ENCODE measurements at regions not wholly inside any gene's neighbourhood (a gene's known extent, or its start where the extent isn't known, plus 50 kb on each side); places are given as distances from the start of the nearest gene placed in this dataset.

DNA sequence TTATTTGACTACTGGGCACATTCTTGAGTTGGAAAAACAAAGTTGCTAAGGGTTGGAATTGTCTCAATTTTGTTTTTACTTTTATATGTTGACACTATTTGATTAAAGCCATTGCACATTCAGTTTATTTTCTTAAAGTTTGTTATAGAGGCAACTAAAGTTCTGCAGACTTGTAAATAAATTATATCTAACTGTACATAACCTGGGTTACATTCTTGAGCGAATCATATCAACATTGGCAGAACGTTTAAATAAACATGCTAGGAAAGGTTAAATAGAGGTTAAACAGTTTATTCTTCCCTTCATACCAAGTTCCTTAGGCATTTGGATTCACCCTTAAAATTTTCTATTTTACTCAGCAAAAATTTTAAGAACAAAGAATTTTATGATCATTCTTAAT lies 74.5 kb downstream of the UCHL1 start:
- no peak overlapping the region for H3K4me3 ChIP-seq (replicated peaks; ENCODE audit: low read depth, low read length)
- TF ChIP-seq, protein P1, sequence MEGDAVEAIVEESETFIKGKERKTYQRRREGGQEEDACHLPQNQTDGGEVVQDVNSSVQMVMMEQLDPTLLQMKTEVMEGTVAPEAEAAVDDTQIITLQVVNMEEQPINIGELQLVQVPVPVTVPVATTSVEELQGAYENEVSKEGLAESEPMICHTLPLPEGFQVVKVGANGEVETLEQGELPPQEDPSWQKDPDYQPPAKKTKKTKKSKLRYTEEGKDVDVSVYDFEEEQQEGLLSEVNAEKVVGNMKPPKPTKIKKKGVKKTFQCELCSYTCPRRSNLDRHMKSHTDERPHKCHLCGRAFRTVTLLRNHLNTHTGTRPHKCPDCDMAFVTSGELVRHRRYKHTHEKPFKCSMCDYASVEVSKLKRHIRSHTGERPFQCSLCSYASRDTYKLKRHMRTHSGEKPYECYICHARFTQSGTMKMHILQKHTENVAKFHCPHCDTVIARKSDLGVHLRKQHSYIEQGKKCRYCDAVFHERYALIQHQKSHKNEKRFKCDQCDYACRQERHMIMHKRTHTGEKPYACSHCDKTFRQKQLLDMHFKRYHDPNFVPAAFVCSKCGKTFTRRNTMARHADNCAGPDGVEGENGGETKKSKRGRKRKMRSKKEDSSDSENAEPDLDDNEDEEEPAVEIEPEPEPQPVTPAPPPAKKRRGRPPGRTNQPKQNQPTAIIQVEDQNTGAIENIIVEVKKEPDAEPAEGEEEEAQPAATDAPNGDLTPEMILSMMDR (IDR thresholded peaks at IDR 0.05; ENCODE audit: low read length, missing control alignments): no peak
- no peak for DNase-seq (ENCODE audit: low read depth)

DNA sequence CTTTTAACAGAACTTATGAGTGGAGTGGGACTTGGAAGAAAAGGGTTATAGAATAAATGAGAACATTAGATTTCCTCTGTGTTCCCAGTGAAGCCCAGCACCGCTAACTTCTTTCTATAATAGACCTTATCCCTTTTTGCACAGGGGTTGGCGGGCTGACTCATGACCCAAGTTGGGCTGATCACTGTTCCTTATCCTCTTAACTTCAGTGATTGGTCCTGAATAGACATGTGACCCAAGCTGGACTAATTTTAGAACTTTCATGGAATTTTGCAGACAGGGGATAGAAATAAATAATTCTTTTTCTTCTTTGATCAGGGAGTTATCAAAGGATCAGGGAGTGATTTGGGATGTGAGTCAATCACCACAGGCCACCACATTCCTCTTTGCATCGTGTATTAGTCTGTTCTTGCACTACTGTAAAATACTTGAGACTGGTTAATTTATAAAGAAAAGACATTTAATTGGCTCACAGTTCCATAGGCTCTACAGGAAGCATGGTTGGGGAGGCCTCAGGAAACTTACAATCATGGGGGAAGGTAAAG lies 75.9 kb downstream of the UCHL1 start:
- TF ChIP-seq, protein P1 (IDR thresholded peaks at IDR 0.05; ENCODE audit: low read length, missing control alignments): no peak
- H3K4me3 ChIP-seq (replicated peaks; ENCODE audit: low read depth, low read length): no peak overlapping the region
- no peak for DNase-seq (ENCODE audit: low read depth)

DNA sequence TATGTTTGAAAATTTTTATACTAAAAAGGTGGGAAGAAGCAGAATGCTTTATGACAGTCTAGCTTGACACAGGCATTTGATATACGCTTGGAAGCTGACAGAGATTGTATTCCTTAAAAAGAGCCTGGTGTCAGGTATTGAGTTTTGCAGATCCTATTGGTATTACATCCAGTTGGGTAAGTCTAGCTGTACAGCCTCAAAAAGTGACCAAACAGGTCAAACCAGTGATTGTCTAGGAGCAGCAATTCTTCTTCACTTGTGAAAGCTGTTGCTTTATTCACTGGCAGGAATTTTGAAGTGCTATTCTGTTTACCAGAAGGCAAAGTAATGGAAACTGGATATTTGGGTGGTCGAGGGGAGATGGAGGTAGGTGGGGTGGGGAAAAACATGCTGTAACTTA lies 77.5 kb downstream of the UCHL1 start:
- TF ChIP-seq, protein P1 (IDR thresholded peaks at IDR 0.05; ENCODE audit: low read length, missing control alignments): no peak
- DNase-seq (ENCODE audit: low read depth): no peak
- H3K4me3 ChIP-seq (replicated peaks; ENCODE audit: low read depth, low read length): no peak overlapping the region

DNA sequence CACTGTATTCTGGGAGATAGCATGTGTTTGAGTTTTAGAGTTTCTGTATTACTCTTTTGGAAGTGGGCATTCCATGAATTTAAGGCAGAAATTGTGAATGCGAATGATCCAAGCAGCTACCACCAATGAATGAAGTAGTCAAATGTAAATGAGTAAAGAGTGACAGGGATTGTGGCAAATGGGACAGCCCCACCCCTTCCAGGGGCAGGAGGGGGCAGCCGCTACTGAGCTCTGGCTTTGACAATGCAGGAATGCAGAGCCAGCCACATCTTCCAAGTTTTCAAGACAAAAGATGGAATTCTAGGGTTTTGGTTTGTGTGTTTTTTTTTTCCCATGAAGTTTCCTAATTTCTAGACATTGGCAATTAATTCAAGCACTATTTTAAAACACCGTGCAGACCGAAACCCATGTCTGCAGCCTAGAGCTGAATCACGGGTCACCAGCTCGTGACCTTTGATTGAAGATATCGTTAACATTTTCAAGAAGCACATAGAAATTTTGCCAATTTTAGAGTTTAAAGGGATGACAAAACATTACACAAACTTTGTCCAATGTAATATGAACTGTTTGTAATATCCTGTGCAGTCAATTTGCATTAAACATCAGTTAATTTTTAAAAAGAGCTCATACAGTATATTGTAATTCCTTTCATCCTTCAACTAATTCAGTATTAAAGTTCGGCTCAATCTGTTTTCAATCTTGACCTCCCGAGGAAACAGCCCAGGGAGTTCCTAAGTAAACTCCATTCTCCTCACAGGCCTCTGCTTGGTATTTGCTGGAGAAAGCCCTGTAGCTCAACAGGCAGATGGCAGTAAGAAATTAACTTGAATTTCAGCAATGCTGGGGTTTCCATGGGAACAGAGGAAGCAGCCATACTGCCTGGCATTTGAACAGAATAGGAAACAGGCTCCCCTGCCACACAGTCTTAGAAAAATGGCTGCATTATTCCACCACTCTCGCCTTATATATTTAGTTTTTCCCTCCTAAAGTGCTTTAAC lies 83.4 kb downstream of the UCHL1 start:
- peak; percentile 36 for DNase-seq (ENCODE audit: low read depth)
- TF ChIP-seq, protein P1 (IDR thresholded peaks at IDR 0.05; ENCODE audit: low read length, missing control alignments): no peak

DNA sequence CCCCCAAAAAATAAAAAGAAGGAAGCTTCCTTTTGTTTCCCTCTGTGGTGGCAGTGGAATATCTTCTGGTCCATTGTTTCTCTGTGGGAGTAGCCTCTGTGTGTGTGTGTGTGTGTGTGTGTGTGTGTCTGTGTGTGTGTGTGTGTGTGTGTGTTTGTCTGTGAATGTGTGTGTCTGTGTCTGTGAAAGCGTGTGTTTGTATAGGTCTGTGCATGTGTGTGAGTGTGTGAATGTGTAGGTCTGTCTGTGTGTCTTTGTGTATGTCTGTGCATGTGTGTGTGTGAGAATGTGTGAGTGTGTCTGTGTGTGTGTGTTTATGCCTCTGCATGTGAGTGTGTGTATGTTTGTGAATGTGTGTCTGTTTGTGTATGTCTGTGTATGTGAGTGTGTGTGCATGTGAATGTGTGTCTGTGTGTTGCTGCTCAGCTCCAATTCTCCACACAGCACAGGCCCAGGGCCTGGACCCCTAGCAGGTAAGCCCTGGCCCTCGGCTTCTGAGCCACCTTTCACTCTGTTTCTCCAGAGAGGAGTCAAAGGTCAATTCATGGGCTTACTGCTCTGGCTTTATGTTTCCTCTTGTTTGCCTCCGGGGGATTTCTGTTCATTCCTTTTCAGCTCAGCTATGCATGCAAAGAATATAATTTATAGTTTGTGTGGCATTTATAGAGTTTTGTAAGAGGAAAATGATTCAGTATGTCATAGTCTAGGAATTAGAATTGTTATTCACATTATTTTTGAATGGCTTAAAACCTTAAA lies 89.8 kb downstream of the UCHL1 start:
- no peak for DNase-seq (ENCODE audit: low read depth)
- no peak overlapping the region for H3K4me3 ChIP-seq (replicated peaks; ENCODE audit: low read depth, low read length)
- TF ChIP-seq, protein P1 (IDR thresholded peaks at IDR 0.05; ENCODE audit: low read length, missing control alignments): no peak

More for the DNA sequence above, 83.4 kb downstream of the UCHL1 start:
- no peak overlapping the region for H3K4me3 ChIP-seq (replicated peaks; ENCODE audit: low read depth, low read length)

DNA sequence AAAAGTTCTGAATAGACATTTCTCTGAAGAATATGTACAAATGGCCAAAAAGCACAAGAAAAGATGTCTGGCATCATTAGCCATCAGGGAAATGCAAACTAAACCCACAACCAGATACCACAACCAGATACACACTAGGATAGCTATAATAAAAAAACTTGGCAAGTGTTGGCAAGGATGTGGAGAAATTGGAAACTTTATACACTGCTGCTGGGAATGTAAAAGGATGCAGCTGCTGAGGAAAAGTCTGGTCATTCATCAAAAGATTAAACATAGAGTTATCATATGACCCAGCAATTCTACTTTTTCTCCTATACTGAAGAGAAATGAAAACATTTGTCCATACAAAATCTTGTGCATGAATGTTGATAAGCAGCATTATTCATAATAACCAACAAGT lies 92.3 kb downstream of the UCHL1 start:
- no peak for DNase-seq (ENCODE audit: low read depth)
- no peak overlapping the region for H3K4me3 ChIP-seq (replicated peaks; ENCODE audit: low read depth, low read length)
- TF ChIP-seq, protein P1 (IDR thresholded peaks at IDR 0.05; ENCODE audit: low read length, missing control alignments): no peak
